Natural killer cell (primary cell): ENCODE measurements at regions not wholly inside any gene's neighbourhood (a gene's known extent, or its start where the extent isn't known, plus 50 kb on each side); places are given as distances from the start of the nearest gene placed in this dataset.

Experiments used
- ATAC-seq, 3 donors: fragments of 150-1000 bp in 2 of 3; fragments of 200-7000 bp in 1 of 3; cut with Tn5 transposase; 1 replicate in 1 of 3; 2 replicates in 2 of 3; pipeline ENCODE4 v1.10.0; 2021; ENCODE audit warnings: mild to moderate bottlenecking in 2 of 3, moderate library complexity in 2 of 3
- DNase-seq, 2 donors: peaks; one replicate each; pipeline versions ENCODE4 v3.0.0 to v3.0.0-alpha.2; 2013 to 2021; ENCODE audit warnings: mixed read lengths in 1 of 2
- H3K27ac ChIP-seq: one replicate; pipeline ENCODE4 v1.5.1; 2013; ENCODE audit warnings: mild to moderate bottlenecking, low read length
- H3K27me3 ChIP-seq: one replicate; pipeline ENCODE4 v1.6.1; 2013; ENCODE audit warnings: low read length; ENCODE audit not compliant: control insufficient read depth, insufficient read depth
- H3K36me3 ChIP-seq: one replicate; pipeline ENCODE4 v1.6.1; 2013; ENCODE audit warnings: low read length; ENCODE audit not compliant: control insufficient read depth, insufficient read depth
- H3K4me1 ChIP-seq: one replicate; pipeline ENCODE4 v1.6.1; 2013; ENCODE audit warnings: low read length; ENCODE audit not compliant: control insufficient read depth, insufficient read depth
- H3K4me3 ChIP-seq: one replicate; pipeline ENCODE4 v1.5.1; 2013; ENCODE audit warnings: low read length
- H3K9me3 ChIP-seq: one replicate; pipeline ENCODE4 v1.6.1; 2013; ENCODE audit warnings: low read length; ENCODE audit not compliant: control insufficient read depth, insufficient read depth
- H3K27ac Mint-ChIP-seq, 2 donors: one replicate each; pipeline ENCODE4 v1.8.0; 2022; ENCODE audit warnings: mild to moderate bottlenecking in 2 of 2, mixed read lengths in 2 of 2, moderate library complexity in 1 of 2
- H3K27me3 Mint-ChIP-seq, 2 donors: one replicate each; pipeline ENCODE4 v1.8.0; 2022; ENCODE audit warnings: low read depth in 2 of 2, mixed read lengths in 2 of 2
- H3K36me3 Mint-ChIP-seq: one replicate; pipeline ENCODE4 v1.8.0; 2022; ENCODE audit warnings: mixed read lengths
- H3K4me1 Mint-ChIP-seq, 2 donors: one replicate each; pipeline ENCODE4 v1.8.0; 2022; ENCODE audit warnings: mixed read lengths in 2 of 2
- H3K4me3 Mint-ChIP-seq: one replicate; pipeline ENCODE4 v1.8.0; 2022; ENCODE audit warnings: mild to moderate bottlenecking, moderate library complexity, mixed read lengths
- H3K9me3 Mint-ChIP-seq, 2 donors: one replicate each; pipeline ENCODE4 v1.8.0; 2022; ENCODE audit warnings: mixed read lengths in 2 of 2
- WGBS: methylation state at CpG from one replicate; pipeline ENCODE4 v1.1.7; 2013; ENCODE audit warnings: missing lambda C conversion rate; ENCODE audit not compliant: insufficient coverage; 5-methylcytosine and 5-hydroxymethylcytosine counted together
- intact Hi-C: fragments of 100-400 bp; cut with micrococcal nuclease; formaldehyde crosslinking; loops from one replicate; pipeline ENCODE4 v1.14.2; 2022
- TF ChIP-seq, protein P1 (sequence below): fragments of 200-600 bp; IDR thresholded peaks from one replicate; pipeline ENCODE4 v1.8.0; 2022; ENCODE audit warnings: antibody characterized with exemption

DNA sequence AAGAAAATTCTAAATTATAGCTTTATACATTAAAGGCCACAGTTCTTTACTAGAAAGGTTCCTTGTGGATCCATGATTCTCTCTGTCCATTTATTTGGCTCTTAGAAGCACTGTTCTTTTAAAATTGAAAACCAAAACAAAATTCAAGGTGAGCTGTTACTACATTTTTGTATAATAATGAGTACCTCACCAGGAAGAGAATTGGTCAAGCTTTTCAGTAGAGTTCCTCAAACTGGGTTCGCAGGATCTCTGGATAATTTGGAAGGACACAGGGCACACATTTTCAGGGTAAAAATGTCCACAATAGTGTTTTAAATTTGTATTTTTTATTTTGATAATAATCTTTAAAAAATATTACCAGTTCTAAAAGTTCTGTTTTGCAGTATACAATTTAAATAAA is 93.0 kb downstream of the PPP1R3A start:
- Histone ChIP-seq H3K27me3 (no peaks in the 10 kb centered on the region), H3K9me3 (no peaks in the 10 kb centered on the region), H3K4me3 (no peak overlapping the region), H3K4me1 (no peaks in the 10 kb centered on the region), H3K36me3 (no peaks in the 10 kb centered on the region), H3K27ac (no peak overlapping the region)
- intact Hi-C loops, result no loop called here
- TF ChIP-seq, protein P1, sequence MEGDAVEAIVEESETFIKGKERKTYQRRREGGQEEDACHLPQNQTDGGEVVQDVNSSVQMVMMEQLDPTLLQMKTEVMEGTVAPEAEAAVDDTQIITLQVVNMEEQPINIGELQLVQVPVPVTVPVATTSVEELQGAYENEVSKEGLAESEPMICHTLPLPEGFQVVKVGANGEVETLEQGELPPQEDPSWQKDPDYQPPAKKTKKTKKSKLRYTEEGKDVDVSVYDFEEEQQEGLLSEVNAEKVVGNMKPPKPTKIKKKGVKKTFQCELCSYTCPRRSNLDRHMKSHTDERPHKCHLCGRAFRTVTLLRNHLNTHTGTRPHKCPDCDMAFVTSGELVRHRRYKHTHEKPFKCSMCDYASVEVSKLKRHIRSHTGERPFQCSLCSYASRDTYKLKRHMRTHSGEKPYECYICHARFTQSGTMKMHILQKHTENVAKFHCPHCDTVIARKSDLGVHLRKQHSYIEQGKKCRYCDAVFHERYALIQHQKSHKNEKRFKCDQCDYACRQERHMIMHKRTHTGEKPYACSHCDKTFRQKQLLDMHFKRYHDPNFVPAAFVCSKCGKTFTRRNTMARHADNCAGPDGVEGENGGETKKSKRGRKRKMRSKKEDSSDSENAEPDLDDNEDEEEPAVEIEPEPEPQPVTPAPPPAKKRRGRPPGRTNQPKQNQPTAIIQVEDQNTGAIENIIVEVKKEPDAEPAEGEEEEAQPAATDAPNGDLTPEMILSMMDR, result no peak
- Mint-ChIP-seq H3K36me3 (no peaks in the 10 kb centered on the region), H3K9me3 (peaks cover 10 to 21% of the 10 kb centered on the region in 2 donors), H3K4me1 (no peaks in the 10 kb centered on the region), H3K27ac (no peak overlapping the region), H3K27me3 (no peaks in the 10 kb centered on the region), H3K4me3 (no peak overlapping the region)
- 85% methylated on average over 1 of the region's 1 CpG for WGBS
- ATAC-seq (no peak), DNase-seq (no peak)

DNA sequence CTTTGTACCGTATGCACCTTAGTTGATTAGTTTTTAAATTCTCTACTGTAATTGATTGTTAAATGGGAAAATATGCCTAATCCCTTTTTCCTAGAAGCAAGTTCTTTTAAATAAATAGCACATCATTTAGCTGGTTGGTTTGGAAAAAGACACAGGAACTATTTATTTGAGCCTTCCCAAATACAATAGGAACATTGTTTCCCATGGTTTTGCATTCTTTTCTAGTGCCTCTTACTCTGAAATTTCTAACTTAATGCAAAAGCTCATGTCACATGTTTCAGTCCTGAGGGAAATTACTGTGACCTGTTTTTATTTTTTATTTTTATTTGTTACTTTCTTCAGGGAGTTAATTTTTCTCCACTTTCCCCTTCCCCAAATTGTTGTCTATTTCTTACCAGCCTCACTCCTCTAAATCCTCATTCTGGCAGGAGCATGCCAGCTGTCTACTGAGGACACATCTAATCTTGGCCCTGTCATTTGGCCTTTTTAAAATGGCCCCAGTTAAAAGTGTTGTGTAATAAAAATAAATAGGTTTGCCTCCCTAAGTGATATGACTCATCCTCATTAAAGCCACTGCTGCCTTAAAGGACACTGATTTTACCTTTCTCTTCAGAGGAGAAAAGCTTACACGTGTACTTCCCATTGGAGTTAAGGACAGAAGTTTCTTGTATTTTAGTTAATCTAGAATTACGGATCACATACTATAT is 94.5 kb downstream of the PPP1R3A start:
- Histone ChIP-seq H3K4me3 (no peak overlapping the region), H3K27ac (no peak overlapping the region), H3K36me3 (no peaks in the 10 kb centered on the region), H3K27me3 (no peaks in the 10 kb centered on the region), H3K9me3 (no peaks in the 10 kb centered on the region), H3K4me1 (no peaks in the 10 kb centered on the region)
- peaks cover 8 to 17% of the 10 kb centered on the region in 2 donors for H3K9me3 Mint-ChIP-seq
- no peak overlapping the region for H3K27ac Mint-ChIP-seq
- WGBS, result 88% methylated on average over 2 of the region's 3 CpGs
- DNase-seq (no peak), ATAC-seq (no peak)
- intact Hi-C loops, result no loop called here
- no peaks in the 10 kb centered on the region for H3K4me1 Mint-ChIP-seq
- H3K27me3 Mint-ChIP-seq, result no peaks in the 10 kb centered on the region
- TF ChIP-seq, protein P1, result no peak
- H3K36me3 Mint-ChIP-seq, result no peaks in the 10 kb centered on the region
- H3K4me3 Mint-ChIP-seq, result no peak overlapping the region

DNA sequence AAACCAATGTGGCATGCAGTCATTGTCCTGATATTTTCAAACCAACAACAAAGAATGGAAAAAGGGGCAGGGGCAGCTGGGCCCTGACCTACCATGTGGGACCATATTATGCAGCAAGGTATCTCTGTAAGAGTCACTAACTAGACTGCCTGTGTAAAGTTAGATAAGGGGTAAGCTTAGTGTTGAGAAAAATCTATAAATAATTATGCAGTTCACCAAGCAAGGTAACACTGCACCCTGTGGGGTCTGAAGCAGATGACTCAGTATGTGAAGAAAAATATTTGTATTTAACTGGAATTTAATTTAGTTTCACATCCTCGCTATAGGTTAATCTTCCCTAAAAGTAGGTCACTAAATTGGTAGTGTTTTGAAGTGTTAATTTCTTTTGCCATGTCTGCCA is 99.3 kb downstream of the PPP1R3A start:
- Histone ChIP-seq H3K36me3 (no peaks in the 10 kb centered on the region), H3K27ac (no peak overlapping the region), H3K9me3 (no peaks in the 10 kb centered on the region), H3K4me1 (no peaks in the 10 kb centered on the region), H3K4me3 (no peak overlapping the region), H3K27me3 (no peaks in the 10 kb centered on the region)
- no peak for DNase-seq
- no peak for ATAC-seq
- no peak overlapping the region for H3K27ac Mint-ChIP-seq
- peaks cover 5 to 7% of the 10 kb centered on the region in 2 donors for H3K9me3 Mint-ChIP-seq
- no peak overlapping the region for H3K4me3 Mint-ChIP-seq
- intact Hi-C loops, result no loop called here
- H3K27me3 Mint-ChIP-seq, result no peaks in the 10 kb centered on the region
- H3K4me1 Mint-ChIP-seq, result no peaks in the 10 kb centered on the region
- H3K36me3 Mint-ChIP-seq, result no peaks in the 10 kb centered on the region
- WGBS, result no CpG with 5 or more reads among the region's 1 CpG
- TF ChIP-seq, protein P1, result no peak

DNA sequence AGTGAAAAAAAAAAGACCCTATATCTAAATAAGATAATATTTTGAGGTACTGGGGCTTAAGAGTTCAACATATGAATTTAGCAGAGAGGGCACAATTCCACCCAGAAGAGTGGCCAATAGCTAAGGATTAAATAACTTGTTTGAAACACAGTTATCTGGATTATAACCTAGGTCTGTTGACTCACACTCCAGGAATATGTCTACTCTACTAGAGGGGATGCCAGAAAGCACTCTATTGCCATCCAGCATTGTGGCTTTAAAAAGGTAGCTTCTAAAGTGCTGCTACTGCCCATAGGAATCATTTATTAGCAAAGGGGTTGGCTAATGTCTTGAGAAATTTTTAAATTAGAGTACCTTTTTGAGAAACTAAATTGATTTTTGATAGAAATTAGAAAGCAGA is 102.2 kb downstream of the PPP1R3A start:
- TF ChIP-seq, protein P1, result no peak
- Mint-ChIP-seq H3K4me3 (no peak overlapping the region), H3K27me3 (no peaks in the 10 kb centered on the region), H3K27ac (no peak overlapping the region), H3K36me3 (no peaks in the 10 kb centered on the region), H3K9me3 (peaks cover 0 to 5% of the 10 kb centered on the region in 2 donors), H3K4me1 (no peaks in the 10 kb centered on the region)
- H3K4me3 ChIP-seq, result no peak overlapping the region
- H3K27me3 ChIP-seq, result no peaks in the 10 kb centered on the region
- no peaks in the 10 kb centered on the region for H3K9me3 ChIP-seq
- no peaks in the 10 kb centered on the region for H3K36me3 ChIP-seq
- no peak for DNase-seq
- intact Hi-C loops, result no loop called here
- no peaks in the 10 kb centered on the region for H3K4me1 ChIP-seq
- ATAC-seq, result no peak
- no peak overlapping the region for H3K27ac ChIP-seq
